ENCODE measurements at regions not wholly inside any gene's neighbourhood (a gene's known extent, or its start where the extent isn't known, plus 50 kb on each side); places are given as distances from the start of the nearest gene placed in this dataset.

GRCh38 chr18:39773646-39774045, 2181.4 kb upstream of the PIK3C3 start:
- TF ChIP-seq POLR2A (IDR thresholded peaks at IDR 0.05) (no peak), CTCF (IDR thresholded peaks at IDR 0.05) (no peak)
